Liver (tissue), 7 donors: ENCODE measurements at regions not wholly inside any gene's neighbourhood (a gene's known extent, or its start where the extent isn't known, plus 50 kb on each side); places are given as distances from the start of the nearest gene placed in this dataset.

ENCODE experiments used
- DNase-seq: peaks from one replicate; pipeline ENCODE4 v3.0.0-alpha.2; 2017; ENCODE audit warnings: low spot score
- H3K27ac ChIP-seq, 2 donors: one replicate each; pipeline ENCODE4 v1.7.0; 2013; ENCODE audit warnings: inconsistent platforms in 2 of 2, low read length in 2 of 2, control low read depth in 1 of 2, low read depth in 1 of 2, mild to moderate bottlenecking in 1 of 2
- H3K27me3 ChIP-seq, 4 donors: one replicate each; pipeline versions ENCODE4 v1.6.1 to v1.7.0; 2013; ENCODE audit warnings: low read length in 3 of 4, inconsistent platforms in 1 of 4, mild to moderate bottlenecking in 1 of 4, moderate library complexity in 1 of 4; ENCODE audit not compliant: control insufficient read depth in 4 of 4, insufficient read depth in 4 of 4
- H3K36me3 ChIP-seq, 4 donors: one replicate each; pipeline versions ENCODE4 v1.6.1 to v1.7.0; 2013; ENCODE audit warnings: low read length in 3 of 4, mild to moderate bottlenecking in 3 of 4, low read depth in 1 of 4, moderate library complexity in 1 of 4; ENCODE audit not compliant: control insufficient read depth in 4 of 4, insufficient read depth in 3 of 4
- H3K4me1 ChIP-seq, 4 donors: one replicate each; pipeline versions ENCODE4 v1.6.1 to v1.7.0; 2013; ENCODE audit warnings: low read length in 3 of 4, mild to moderate bottlenecking in 3 of 4, moderate library complexity in 1 of 4; ENCODE audit not compliant: control insufficient read depth in 4 of 4, insufficient read depth in 4 of 4
- H3K4me3 ChIP-seq, 3 donors: one replicate each; pipeline versions ENCODE4 v1.6.1 to v1.7.0; 2013; ENCODE audit warnings: low read length in 3 of 3, control low read depth in 1 of 3, low read depth in 1 of 3, mild to moderate bottlenecking in 1 of 3
- H3K9ac ChIP-seq, 2 donors: one replicate each; pipeline ENCODE4 v1.7.0; 2013; ENCODE audit warnings: low read length in 2 of 2, mild to moderate bottlenecking in 2 of 2, moderate library complexity in 2 of 2, control low read depth in 1 of 2, low read depth in 1 of 2
- H3K9me3 ChIP-seq, 4 donors: one replicate each; pipeline versions ENCODE4 v1.6.1 to v1.7.0; 2013; ENCODE audit warnings: low read length in 3 of 4; ENCODE audit not compliant: control insufficient read depth in 4 of 4
- ATF3 ChIP-seq: IDR thresholded peaks from 2 replicates; pipeline ENCODE4 v1.6.1; 2016; ENCODE audit warnings: antibody characterized with exemption
- EGR1 ChIP-seq, 2 donors: IDR thresholded peaks; 2 replicates each; pipeline ENCODE4 v1.6.1; 2016 to 2018; ENCODE audit warnings: antibody characterized with exemption in 2 of 2, low read depth in 2 of 2
- FOXA1 ChIP-seq: IDR thresholded peaks from 2 replicates; pipeline ENCODE4 v1.6.1; 2016; ENCODE audit warnings: antibody characterized with exemption
- FOXA2 ChIP-seq: IDR thresholded peaks from 2 replicates; pipeline ENCODE4 v1.6.1; 2016; ENCODE audit warnings: antibody characterized with exemption
- GABPA ChIP-seq, 2 donors: IDR thresholded peaks in 1 of 2; conservative IDR thresholded peaks in 1 of 2; 2 replicates each; pipeline ENCODE4 v1.6.1; 2016; ENCODE audit warnings: antibody characterized with exemption in 2 of 2, mild to moderate bottlenecking in 1 of 2, moderate library complexity in 1 of 2
- HNF4A ChIP-seq, 2 donors: conservative IDR thresholded peaks; 2 replicates each; pipeline ENCODE4 v1.6.1; 2016; ENCODE audit warnings: antibody characterized with exemption in 2 of 2, mild to moderate bottlenecking in 2 of 2
- HNF4G ChIP-seq: IDR thresholded peaks from 2 replicates; pipeline ENCODE4 v1.6.1; 2016; ENCODE audit warnings: antibody characterized with exemption
- JUND ChIP-seq, 2 donors: IDR thresholded peaks; 2 replicates each; pipeline ENCODE4 v1.6.1; 2016; ENCODE audit warnings: antibody characterized with exemption in 2 of 2
- NR2F2 ChIP-seq: IDR thresholded peaks from 2 replicates; pipeline ENCODE4 v1.6.1; 2016; ENCODE audit warnings: antibody characterized with exemption
- RAD21 ChIP-seq, 2 donors: IDR thresholded peaks; 2 replicates each; pipeline ENCODE4 v1.6.1; 2016; ENCODE audit warnings: antibody characterized with exemption in 2 of 2, mild to moderate bottlenecking in 2 of 2
- RXRA ChIP-seq, 2 donors: IDR thresholded peaks; 2 replicates each; pipeline ENCODE4 v1.6.1; 2017 to 2018; ENCODE audit warnings: antibody characterized with exemption in 2 of 2, mild to moderate bottlenecking in 1 of 2
- SP1 ChIP-seq: IDR thresholded peaks from 2 replicates; pipeline ENCODE4 v1.6.1; 2018; ENCODE audit warnings: antibody characterized with exemption, mild to moderate bottlenecking
- TAF1 ChIP-seq: conservative IDR thresholded peaks from 2 replicates; pipeline ENCODE4 v1.6.1; 2016; ENCODE audit warnings: antibody characterized with exemption, mild to moderate bottlenecking
- YY1 ChIP-seq: IDR thresholded peaks from 2 replicates; pipeline ENCODE4 v1.6.1; 2016; ENCODE audit warnings: antibody characterized with exemption, mild to moderate bottlenecking
- TF ChIP-seq, protein P1 (sequence below): fragments of 150-350 bp; IDR thresholded peaks from 2 replicates; pipeline ENCODE4 v1.5.1; 2017; ENCODE audit warnings: improper control_type of control experiment, low read depth, low read length; ENCODE audit not compliant: missing input control
- TF ChIP-seq, protein P2 (sequence below): IDR thresholded peaks from 2 replicates; pipeline ENCODE4 v1.6.1; 2016; ENCODE audit warnings: antibody characterized with exemption, mild to moderate bottlenecking
- TF ChIP-seq, protein P3 (sequence below): IDR thresholded peaks from 2 replicates; pipeline ENCODE4 v1.6.1; 2016; ENCODE audit warnings: antibody characterized with exemption
- TF ChIP-seq, protein P4 (sequence below): IDR thresholded peaks from 2 replicates; pipeline ENCODE4 v1.6.1; 2016; ENCODE audit warnings: antibody characterized with exemption
- donor health status: healthy.
- donor health status: healthy.
- donor health status: healthy.
- donor health status: healthy.

DNA sequence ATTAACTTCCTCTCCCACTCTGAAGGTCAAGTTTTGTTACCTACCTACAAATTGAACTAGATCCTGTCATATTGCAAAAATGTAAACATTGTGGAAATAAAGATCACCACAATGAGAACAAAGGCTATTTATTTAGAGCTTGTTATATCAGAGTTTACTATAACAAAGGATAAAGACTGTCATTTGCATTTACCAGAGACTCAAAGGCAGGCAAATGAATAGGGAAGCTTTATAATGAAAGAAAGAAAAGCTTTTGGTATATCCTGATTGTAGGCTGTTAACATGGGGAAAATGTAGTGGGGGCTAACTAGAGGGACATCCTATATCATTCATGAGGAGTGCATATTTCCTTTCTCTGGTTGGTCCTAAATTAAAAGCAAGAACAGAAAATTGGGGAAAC lies 403.5 kb upstream of the TYRP1 start:
- H3K9ac ChIP-seq = no peak overlapping the region
- H3K27ac ChIP-seq = no peak overlapping the region
- H3K4me3 ChIP-seq = no peak overlapping the region
- DNase-seq = no peak
- no peaks in the 10 kb centered on the region for H3K27me3 ChIP-seq
- TF ChIP-seq TAF1 = no peak
- no peak for TF ChIP-seq SP1
- TF ChIP-seq, protein P1, sequence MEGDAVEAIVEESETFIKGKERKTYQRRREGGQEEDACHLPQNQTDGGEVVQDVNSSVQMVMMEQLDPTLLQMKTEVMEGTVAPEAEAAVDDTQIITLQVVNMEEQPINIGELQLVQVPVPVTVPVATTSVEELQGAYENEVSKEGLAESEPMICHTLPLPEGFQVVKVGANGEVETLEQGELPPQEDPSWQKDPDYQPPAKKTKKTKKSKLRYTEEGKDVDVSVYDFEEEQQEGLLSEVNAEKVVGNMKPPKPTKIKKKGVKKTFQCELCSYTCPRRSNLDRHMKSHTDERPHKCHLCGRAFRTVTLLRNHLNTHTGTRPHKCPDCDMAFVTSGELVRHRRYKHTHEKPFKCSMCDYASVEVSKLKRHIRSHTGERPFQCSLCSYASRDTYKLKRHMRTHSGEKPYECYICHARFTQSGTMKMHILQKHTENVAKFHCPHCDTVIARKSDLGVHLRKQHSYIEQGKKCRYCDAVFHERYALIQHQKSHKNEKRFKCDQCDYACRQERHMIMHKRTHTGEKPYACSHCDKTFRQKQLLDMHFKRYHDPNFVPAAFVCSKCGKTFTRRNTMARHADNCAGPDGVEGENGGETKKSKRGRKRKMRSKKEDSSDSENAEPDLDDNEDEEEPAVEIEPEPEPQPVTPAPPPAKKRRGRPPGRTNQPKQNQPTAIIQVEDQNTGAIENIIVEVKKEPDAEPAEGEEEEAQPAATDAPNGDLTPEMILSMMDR = no peak
- no peak for TF ChIP-seq RAD21 (IDR thresholded peaks at IDR 0.05)
- no peak for TF ChIP-seq GABPA (IDR thresholded peaks at IDR 0.05 in 1 of 2, conservative IDR thresholded peaks at IDR 0.05 in 1 of 2)
- TF ChIP-seq FOXA2 = no peak
- TF ChIP-seq YY1 = no peak
- no peak for TF ChIP-seq HNF4A (conservative IDR thresholded peaks at IDR 0.05)
- TF ChIP-seq, protein P2, sequence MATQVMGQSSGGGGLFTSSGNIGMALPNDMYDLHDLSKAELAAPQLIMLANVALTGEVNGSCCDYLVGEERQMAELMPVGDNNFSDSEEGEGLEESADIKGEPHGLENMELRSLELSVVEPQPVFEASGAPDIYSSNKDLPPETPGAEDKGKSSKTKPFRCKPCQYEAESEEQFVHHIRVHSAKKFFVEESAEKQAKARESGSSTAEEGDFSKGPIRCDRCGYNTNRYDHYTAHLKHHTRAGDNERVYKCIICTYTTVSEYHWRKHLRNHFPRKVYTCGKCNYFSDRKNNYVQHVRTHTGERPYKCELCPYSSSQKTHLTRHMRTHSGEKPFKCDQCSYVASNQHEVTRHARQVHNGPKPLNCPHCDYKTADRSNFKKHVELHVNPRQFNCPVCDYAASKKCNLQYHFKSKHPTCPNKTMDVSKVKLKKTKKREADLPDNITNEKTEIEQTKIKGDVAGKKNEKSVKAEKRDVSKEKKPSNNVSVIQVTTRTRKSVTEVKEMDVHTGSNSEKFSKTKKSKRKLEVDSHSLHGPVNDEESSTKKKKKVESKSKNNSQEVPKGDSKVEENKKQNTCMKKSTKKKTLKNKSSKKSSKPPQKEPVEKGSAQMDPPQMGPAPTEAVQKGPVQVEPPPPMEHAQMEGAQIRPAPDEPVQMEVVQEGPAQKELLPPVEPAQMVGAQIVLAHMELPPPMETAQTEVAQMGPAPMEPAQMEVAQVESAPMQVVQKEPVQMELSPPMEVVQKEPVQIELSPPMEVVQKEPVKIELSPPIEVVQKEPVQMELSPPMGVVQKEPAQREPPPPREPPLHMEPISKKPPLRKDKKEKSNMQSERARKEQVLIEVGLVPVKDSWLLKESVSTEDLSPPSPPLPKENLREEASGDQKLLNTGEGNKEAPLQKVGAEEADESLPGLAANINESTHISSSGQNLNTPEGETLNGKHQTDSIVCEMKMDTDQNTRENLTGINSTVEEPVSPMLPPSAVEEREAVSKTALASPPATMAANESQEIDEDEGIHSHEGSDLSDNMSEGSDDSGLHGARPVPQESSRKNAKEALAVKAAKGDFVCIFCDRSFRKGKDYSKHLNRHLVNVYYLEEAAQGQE = no peak
- no peak for TF ChIP-seq FOXA1
- TF ChIP-seq EGR1 (IDR thresholded peaks at IDR 0.05; ENCODE audit: low read depth in 2 of 2) = no peak
- no peak for TF ChIP-seq RXRA (IDR thresholded peaks at IDR 0.05)
- TF ChIP-seq, protein P3, sequence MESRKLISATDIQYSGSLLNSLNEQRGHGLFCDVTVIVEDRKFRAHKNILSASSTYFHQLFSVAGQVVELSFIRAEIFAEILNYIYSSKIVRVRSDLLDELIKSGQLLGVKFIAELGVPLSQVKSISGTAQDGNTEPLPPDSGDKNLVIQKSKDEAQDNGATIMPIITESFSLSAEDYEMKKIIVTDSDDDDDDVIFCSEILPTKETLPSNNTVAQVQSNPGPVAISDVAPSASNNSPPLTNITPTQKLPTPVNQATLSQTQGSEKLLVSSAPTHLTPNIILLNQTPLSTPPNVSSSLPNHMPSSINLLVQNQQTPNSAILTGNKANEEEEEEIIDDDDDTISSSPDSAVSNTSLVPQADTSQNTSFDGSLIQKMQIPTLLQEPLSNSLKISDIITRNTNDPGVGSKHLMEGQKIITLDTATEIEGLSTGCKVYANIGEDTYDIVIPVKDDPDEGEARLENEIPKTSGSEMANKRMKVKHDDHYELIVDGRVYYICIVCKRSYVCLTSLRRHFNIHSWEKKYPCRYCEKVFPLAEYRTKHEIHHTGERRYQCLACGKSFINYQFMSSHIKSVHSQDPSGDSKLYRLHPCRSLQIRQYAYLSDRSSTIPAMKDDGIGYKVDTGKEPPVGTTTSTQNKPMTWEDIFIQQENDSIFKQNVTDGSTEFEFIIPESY = no peak
- TF ChIP-seq NR2F2 = no peak
- TF ChIP-seq, protein P4, sequence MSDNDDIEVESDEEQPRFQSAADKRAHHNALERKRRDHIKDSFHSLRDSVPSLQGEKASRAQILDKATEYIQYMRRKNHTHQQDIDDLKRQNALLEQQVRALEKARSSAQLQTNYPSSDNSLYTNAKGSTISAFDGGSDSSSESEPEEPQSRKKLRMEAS = no peak
- TF ChIP-seq HNF4G = no peak
- no peak for TF ChIP-seq ATF3
- no peak for TF ChIP-seq JUND (IDR thresholded peaks at IDR 0.05)
- no peaks in the 10 kb centered on the region for H3K4me1 ChIP-seq
- H3K36me3 ChIP-seq = no peaks in the 10 kb centered on the region
- no peaks in the 10 kb centered on the region for H3K9me3 ChIP-seq
